ENCODE measurements at regions not wholly inside any gene's neighbourhood (a gene's known extent, or its start where the extent isn't known, plus 50 kb on each side); places are given as distances from the start of the nearest gene placed in this dataset.
"Not testable (repeated sequence)": the region's sequence is repeated elsewhere in the genome, so short reads cannot be mapped to it uniquely, and the experiment has no call there.

GRCh38 chr14:66022526-66022925 is 463.6 kb upstream of the CCDC196 start:
- no peak overlapping the region for H3K4me3 Mint-ChIP-seq
- intact Hi-C loops (cut with DNase I, micrococcal nuclease) = no loop called here
- no peaks in the 10 kb centered on the region for H3K9me3 Mint-ChIP-seq (ENCODE audit: low read depth)
- no peaks in the 10 kb centered on the region for H3K36me3 Mint-ChIP-seq (ENCODE audit: low read depth)
- ChIA-PET CTCF (no interaction called here), POLR2A (no interaction called here)
- ATAC-seq (no peak), DNase-seq (no peak)
- H3K27ac Mint-ChIP-seq = no peak overlapping the region
- H3K27me3 Mint-ChIP-seq = peaks cover 2% of the 10 kb centered on the region
- no peaks in the 10 kb centered on the region for H3K4me1 Mint-ChIP-seq

- H3K4me1 Mint-ChIP-seq = no peaks in the 10 kb centered on the region
- no peak overlapping the region for H3K27ac Mint-ChIP-seq
- peaks cover 6% of the 10 kb centered on the region for H3K9me3 Mint-ChIP-seq (ENCODE audit: low read depth)
- intact Hi-C loops (cut with DNase I, micrococcal nuclease) = no loop called here
- H3K27me3 Mint-ChIP-seq = peaks cover 3% of the 10 kb centered on the region
- ChIA-PET CTCF (no interaction called here), POLR2A (no interaction called here)
- no peak for ATAC-seq
- H3K4me3 Mint-ChIP-seq = no peak overlapping the region
- DNase-seq = no peak
- no peaks in the 10 kb centered on the region for H3K36me3 Mint-ChIP-seq (ENCODE audit: low read depth)
These were observed 460.4 kb upstream of the CCDC196 start for GRCh38 chr14:66025779-66026178.

- intact Hi-C loops (cut with DNase I, micrococcal nuclease); ATAC-seq; POLR2A ChIA-PET; H3K36me3 Mint-ChIP-seq (ENCODE audit: low read depth); CTCF ChIA-PET; H3K4me3 Mint-ChIP-seq; H3K27ac Mint-ChIP-seq; DNase-seq; H3K27me3 Mint-ChIP-seq; H3K4me1 Mint-ChIP-seq: not testable (repeated sequence)
- peaks cover 11% of the 10 kb centered on the region for H3K9me3 Mint-ChIP-seq (ENCODE audit: low read depth)
These were observed 454.2 kb upstream of the CCDC196 start for GRCh38 chr14:66031981-66032380.

GRCh38 chr14:66032800-66033199 is 453.4 kb upstream of the CCDC196 start:
- DNase-seq (no peak), ATAC-seq (no peak)
- Mint-ChIP-seq H3K9me3 (ENCODE audit: low read depth) (peaks cover 11% of the 10 kb centered on the region), H3K36me3 (ENCODE audit: low read depth) (no peaks in the 10 kb centered on the region), H3K4me1 (no peaks in the 10 kb centered on the region), H3K27me3 (peaks cover 7% of the 10 kb centered on the region), H3K4me3 (no peak overlapping the region), H3K27ac (no peak overlapping the region)
- POLR2A ChIA-PET = no interaction called here
- intact Hi-C loops (cut with DNase I, micrococcal nuclease) = no loop called here
- CTCF ChIA-PET = no interaction called here

- Mint-ChIP-seq H3K27ac (no peak overlapping the region), H3K4me3 (no peak overlapping the region), H3K9me3 (ENCODE audit: low read depth) (no peaks in the 10 kb centered on the region), H3K4me1 (no peaks in the 10 kb centered on the region), H3K36me3 (ENCODE audit: low read depth) (no peaks in the 10 kb centered on the region), H3K27me3 (peaks cover 7% of the 10 kb centered on the region)
- POLR2A ChIA-PET = no interaction called here
- DNase-seq = no peak
- no peak for ATAC-seq
- intact Hi-C loops (cut with DNase I, micrococcal nuclease) = no loop called here
- CTCF ChIA-PET = interaction anchor here (0.7 to 1.0 kb wide), 2 partner anchors 18 to 69 kb away, joined by 4 read pairs; no protein-coding TSS in a partner anchor
These were observed 449.6 kb upstream of the CCDC196 start for GRCh38 chr14:66036547-66036946.

- intact Hi-C loops (cut with DNase I, micrococcal nuclease) = no loop called here
- DNase-seq = no peak
- Mint-ChIP-seq H3K27ac (no peak overlapping the region), H3K4me3 (no peak overlapping the region), H3K27me3 (peaks cover 7% of the 10 kb centered on the region), H3K4me1 (no peaks in the 10 kb centered on the region), H3K36me3 (ENCODE audit: low read depth) (no peaks in the 10 kb centered on the region), H3K9me3 (ENCODE audit: low read depth) (no peaks in the 10 kb centered on the region)
- POLR2A ChIA-PET = no interaction called here
- ATAC-seq = no peak
- CTCF ChIA-PET = interaction anchor here (0.7 kb wide), 1 partner anchor 70 kb away, joined by 4 read pairs; no protein-coding TSS in a partner anchor
These were observed 448.8 kb upstream of the CCDC196 start for GRCh38 chr14:66037361-66037760.

GRCh38 chr14:66038212-66038611 is 448.0 kb upstream of the CCDC196 start:
- intact Hi-C loops (cut with DNase I, micrococcal nuclease) = no loop called here
- no peak for ATAC-seq
- H3K4me1 Mint-ChIP-seq = no peaks in the 10 kb centered on the region
- peaks cover 10% of the 10 kb centered on the region for H3K27me3 Mint-ChIP-seq
- ChIA-PET CTCF (interaction anchor here (0.6 kb wide), 2 partner anchors 32 to 421 kb away, joined by 3 read pairs; no protein-coding TSS in a partner anchor), POLR2A (no interaction called here)
- no peak overlapping the region for H3K4me3 Mint-ChIP-seq
- H3K9me3 Mint-ChIP-seq (ENCODE audit: low read depth) = no peaks in the 10 kb centered on the region
- H3K27ac Mint-ChIP-seq = no peak overlapping the region
- no peak for DNase-seq
- no peaks in the 10 kb centered on the region for H3K36me3 Mint-ChIP-seq (ENCODE audit: low read depth)

GRCh38 chr14:66038618-66039017 is 447.6 kb upstream of the CCDC196 start:
- H3K27ac Mint-ChIP-seq = no peak overlapping the region
- no peaks in the 10 kb centered on the region for H3K9me3 Mint-ChIP-seq (ENCODE audit: low read depth)
- intact Hi-C loops (cut with DNase I, micrococcal nuclease) = no loop called here
- no peak for ATAC-seq
- ChIA-PET POLR2A (no interaction called here), CTCF (interaction anchor here (0.6 kb wide), 2 partner anchors 31 to 421 kb away, joined by 3 read pairs; no protein-coding TSS in a partner anchor)
- H3K27me3 Mint-ChIP-seq = peaks cover 10% of the 10 kb centered on the region
- no peak for DNase-seq
- H3K36me3 Mint-ChIP-seq (ENCODE audit: low read depth) = no peaks in the 10 kb centered on the region
- H3K4me3 Mint-ChIP-seq = no peak overlapping the region
- H3K4me1 Mint-ChIP-seq = no peaks in the 10 kb centered on the region

GRCh38 chr14:66039495-66039894 is 446.7 kb upstream of the CCDC196 start:
- no peak for DNase-seq
- POLR2A ChIA-PET = no interaction called here
- H3K27me3 Mint-ChIP-seq = peaks cover 6% of the 10 kb centered on the region

GRCh38 chr14:66041582-66041981 is 444.6 kb upstream of the CCDC196 start:
- no peaks in the 10 kb centered on the region for H3K9me3 Mint-ChIP-seq (ENCODE audit: low read depth)
- no peak for ATAC-seq

More at GRCh38 chr14:66039495-66039894, 446.7 kb upstream of the CCDC196 start:
- H3K4me1 Mint-ChIP-seq = no peaks in the 10 kb centered on the region
- no peaks in the 10 kb centered on the region for H3K36me3 Mint-ChIP-seq (ENCODE audit: low read depth)
- intact Hi-C loops (cut with DNase I, micrococcal nuclease) = no loop called here
- CTCF ChIA-PET = no interaction called here
- no peak overlapping the region for H3K4me3 Mint-ChIP-seq
- ATAC-seq = no peak
- H3K27ac Mint-ChIP-seq = no peak overlapping the region
- no peaks in the 10 kb centered on the region for H3K9me3 Mint-ChIP-seq (ENCODE audit: low read depth)

GRCh38 chr14:66043921-66044320 is 442.2 kb upstream of the CCDC196 start:
- Mint-ChIP-seq H3K36me3 (ENCODE audit: low read depth) (no peaks in the 10 kb centered on the region), H3K4me3 (no peak overlapping the region)
- CTCF ChIA-PET = no interaction called here

More at GRCh38 chr14:66041582-66041981, 444.6 kb upstream of the CCDC196 start:
- Mint-ChIP-seq H3K27ac (no peak overlapping the region), H3K27me3 (peaks cover 6% of the 10 kb centered on the region), H3K4me1 (no peaks in the 10 kb centered on the region), H3K4me3 (no peak overlapping the region), H3K36me3 (ENCODE audit: low read depth) (no peaks in the 10 kb centered on the region)
- intact Hi-C loops (cut with DNase I, micrococcal nuclease) = no loop called here
- DNase-seq = no peak
- ChIA-PET POLR2A (no interaction called here), CTCF (no interaction called here)

GRCh38 chr14:66045572-66046021 is 440.6 kb upstream of the CCDC196 start:
- ChIA-PET POLR2A (no interaction called here), CTCF (interaction anchor here (0.6 kb wide), 1 partner anchor 891 kb away, joined by 3 read pairs; no protein-coding TSS in a partner anchor)
- no peak overlapping the region for H3K4me3 Mint-ChIP-seq

More at GRCh38 chr14:66043921-66044320, 442.2 kb upstream of the CCDC196 start:
- ATAC-seq = no peak
- intact Hi-C loops (cut with DNase I, micrococcal nuclease) = no loop called here
- Mint-ChIP-seq H3K27ac (no peak overlapping the region), H3K27me3 (peaks cover 2% of the 10 kb centered on the region), H3K9me3 (ENCODE audit: low read depth) (no peaks in the 10 kb centered on the region), H3K4me1 (no peaks in the 10 kb centered on the region)
- POLR2A ChIA-PET = no interaction called here
- no peak for DNase-seq

GRCh38 chr14:66046035-66046434 is 440.1 kb upstream of the CCDC196 start:
- no peak for DNase-seq
- Mint-ChIP-seq H3K4me1 (no peaks in the 10 kb centered on the region), H3K27me3 (peaks cover 2% of the 10 kb centered on the region), H3K36me3 (ENCODE audit: low read depth) (no peaks in the 10 kb centered on the region), H3K4me3 (no peak overlapping the region), H3K27ac (no peak overlapping the region), H3K9me3 (ENCODE audit: low read depth) (no peaks in the 10 kb centered on the region)
- CTCF ChIA-PET = interaction anchor here (0.6 kb wide), 1 partner anchor 890 kb away, joined by 3 read pairs; no protein-coding TSS in a partner anchor
- POLR2A ChIA-PET = no interaction called here
- intact Hi-C loops (cut with DNase I, micrococcal nuclease) = no loop called here
- ATAC-seq = no peak

More at GRCh38 chr14:66045572-66046021, 440.6 kb upstream of the CCDC196 start:
- intact Hi-C loops (cut with DNase I, micrococcal nuclease) = no loop called here
- Mint-ChIP-seq H3K27me3 (peaks cover 2% of the 10 kb centered on the region), H3K4me1 (no peaks in the 10 kb centered on the region), H3K9me3 (ENCODE audit: low read depth) (no peaks in the 10 kb centered on the region), H3K36me3 (ENCODE audit: low read depth) (no peaks in the 10 kb centered on the region), H3K27ac (no peak overlapping the region)
- ATAC-seq = no peak
- no peak for DNase-seq
